HG02571 (cell line): ENCODE measurements at regions not wholly inside any gene's neighbourhood (a gene's known extent, or its start where the extent isn't known, plus 50 kb on each side); places are given as distances from the start of the nearest gene placed in this dataset.
A peak's percentile ranks its signal among the peaks of the same experiment; 100 is the strongest.

ENCODE experiments used
- ATAC-seq: cut with Tn5 transposase; IDR thresholded peaks from one replicate; pipeline ENCODE4 v1.9.1; 2021; ENCODE audit warnings: mild to moderate bottlenecking, moderate library complexity; ENCODE audit not compliant: unreplicated experiment

GRCh38 chr10:107473225-107473624, 308.7 kb upstream of the SORCS1 start:
- no peak for ATAC-seq

GRCh38 chr10:107471911-107472310, 307.4 kb upstream of the SORCS1 start:
- ATAC-seq: no peak

- ATAC-seq: no peak
Measured at GRCh38 chr10:107453561-107453960, 289.1 kb upstream of the SORCS1 start.

GRCh38 chr10:107451047-107451446, 286.5 kb upstream of the SORCS1 start:
- ATAC-seq: no peak

GRCh38 chr10:107450056-107450455, 285.6 kb upstream of the SORCS1 start:
- ATAC-seq: no peak

- no peak for ATAC-seq
Measured at GRCh38 chr10:107444443-107444842, 279.9 kb upstream of the SORCS1 start.

- ATAC-seq: no peak
Measured at GRCh38 chr10:107443813-107444212, 279.3 kb upstream of the SORCS1 start.

- ATAC-seq: no peak
Measured at GRCh38 chr10:107443326-107443725, 278.8 kb upstream of the SORCS1 start.

GRCh38 chr10:107442035-107442505, 277.6 kb upstream of the SORCS1 start:
- ATAC-seq: peak; percentile 97

GRCh38 chr10:107440741-107441140, 276.2 kb upstream of the SORCS1 start:
- ATAC-seq: no peak

- ATAC-seq: no peak
Measured at GRCh38 chr10:107437921-107438320, 273.4 kb upstream of the SORCS1 start.

- ATAC-seq: no peak
Measured at GRCh38 chr10:107436568-107436967, 272.1 kb upstream of the SORCS1 start.

- no peak for ATAC-seq
Measured at GRCh38 chr10:107434854-107435253, 270.3 kb upstream of the SORCS1 start.

- no peak for ATAC-seq
Measured at GRCh38 chr10:107434201-107434600, 269.7 kb upstream of the SORCS1 start.

- ATAC-seq: no peak
Measured at GRCh38 chr10:107433605-107434004, 269.1 kb upstream of the SORCS1 start.

GRCh38 chr10:107430446-107430845, 265.9 kb upstream of the SORCS1 start:
- ATAC-seq: no peak

- ATAC-seq: no peak
Measured at GRCh38 chr10:107427016-107427415, 262.5 kb upstream of the SORCS1 start.

- peak; percentile 71 for ATAC-seq
Measured at GRCh38 chr10:107425931-107426553, 261.5 kb upstream of the SORCS1 start.

- ATAC-seq: no peak
Measured at GRCh38 chr10:107424628-107425027, 260.1 kb upstream of the SORCS1 start.

- no peak for ATAC-seq
Measured at GRCh38 chr10:107423903-107424302, 259.4 kb upstream of the SORCS1 start.

GRCh38 chr10:107422681-107423080, 258.2 kb upstream of the SORCS1 start:
- ATAC-seq: no peak

GRCh38 chr10:107420196-107420595, 255.7 kb upstream of the SORCS1 start:
- no peak for ATAC-seq
